Gastroesophageal sphincter (tissue), 3 donors: ENCODE measurements at regions not wholly inside any gene's neighbourhood (a gene's known extent, or its start where the extent isn't known, plus 50 kb on each side); places are given as distances from the start of the nearest gene placed in this dataset.

Experiments used
- EP300 ChIP-seq: sonication (generic); formaldehyde crosslinking; IDR thresholded peaks from one replicate; pipeline ENCODE4 v1.6.1; 2017; ENCODE audit warnings: antibody characterized with exemption, mild to moderate bottlenecking
- POLR2A ChIP-seq, 2 donors: fragments of 450-650 bp; IDR thresholded peaks; one replicate each; pipeline ENCODE4 v1.6.1; 2017; ENCODE audit warnings: antibody characterized with exemption in 2 of 2, mild to moderate bottlenecking in 2 of 2, moderate library complexity in 1 of 2
- POLR2AphosphoS5 ChIP-seq: sonication (generic); formaldehyde crosslinking; IDR thresholded peaks from one replicate; pipeline ENCODE4 v1.6.1; 2017; ENCODE audit warnings: antibody characterized with exemption
- TF ChIP-seq, protein P1 (sequence below), 4 experiments: fragments of 200-600 bp in 2 of 4; fragments of 450-650 bp in 2 of 4; sonication (generic) in 1 of 4; IDR thresholded peaks; one replicate each; pipeline ENCODE4 v1.5.1; 2017 to 2019; ENCODE audit warnings: antibody characterized with exemption in 4 of 4, mild to moderate bottlenecking in 2 of 4, moderate library complexity in 2 of 4

DNA sequence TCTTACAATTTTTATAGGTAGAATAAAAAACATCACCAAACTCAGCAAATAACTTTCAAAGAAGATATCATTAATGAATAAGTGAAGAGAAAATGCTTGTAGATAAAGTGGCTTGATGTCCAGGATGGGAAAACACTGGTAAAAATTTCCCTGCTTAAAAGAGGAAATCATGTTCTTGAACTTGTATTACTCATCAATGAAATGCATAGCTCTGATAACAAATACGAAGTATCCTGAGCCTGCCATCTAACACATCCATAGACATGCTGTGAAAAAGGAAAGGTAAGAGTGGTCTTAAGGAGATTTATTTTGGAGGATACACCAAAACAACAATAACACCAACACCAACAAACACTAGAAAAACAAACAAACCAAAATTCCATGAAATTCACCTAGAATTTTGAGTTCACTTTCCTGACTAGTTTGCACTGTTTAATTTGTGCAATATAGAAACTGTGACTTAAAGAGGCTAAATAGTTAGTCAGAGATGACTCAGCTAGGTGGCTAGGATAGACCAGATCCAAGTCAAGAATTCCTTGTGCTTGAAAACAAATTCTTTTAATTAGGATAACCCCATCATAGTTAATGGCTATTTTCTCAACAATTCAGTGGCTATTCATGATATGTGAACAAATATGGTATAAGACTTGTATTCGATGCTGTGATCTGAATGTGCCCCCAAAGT is 179.8 kb upstream of the KCNK2 start:
- TF ChIP-seq, protein P1, sequence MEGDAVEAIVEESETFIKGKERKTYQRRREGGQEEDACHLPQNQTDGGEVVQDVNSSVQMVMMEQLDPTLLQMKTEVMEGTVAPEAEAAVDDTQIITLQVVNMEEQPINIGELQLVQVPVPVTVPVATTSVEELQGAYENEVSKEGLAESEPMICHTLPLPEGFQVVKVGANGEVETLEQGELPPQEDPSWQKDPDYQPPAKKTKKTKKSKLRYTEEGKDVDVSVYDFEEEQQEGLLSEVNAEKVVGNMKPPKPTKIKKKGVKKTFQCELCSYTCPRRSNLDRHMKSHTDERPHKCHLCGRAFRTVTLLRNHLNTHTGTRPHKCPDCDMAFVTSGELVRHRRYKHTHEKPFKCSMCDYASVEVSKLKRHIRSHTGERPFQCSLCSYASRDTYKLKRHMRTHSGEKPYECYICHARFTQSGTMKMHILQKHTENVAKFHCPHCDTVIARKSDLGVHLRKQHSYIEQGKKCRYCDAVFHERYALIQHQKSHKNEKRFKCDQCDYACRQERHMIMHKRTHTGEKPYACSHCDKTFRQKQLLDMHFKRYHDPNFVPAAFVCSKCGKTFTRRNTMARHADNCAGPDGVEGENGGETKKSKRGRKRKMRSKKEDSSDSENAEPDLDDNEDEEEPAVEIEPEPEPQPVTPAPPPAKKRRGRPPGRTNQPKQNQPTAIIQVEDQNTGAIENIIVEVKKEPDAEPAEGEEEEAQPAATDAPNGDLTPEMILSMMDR (IDR thresholded peaks at IDR 0.05), result no peak
- TF ChIP-seq POLR2A (IDR thresholded peaks at IDR 0.05) (no peak), POLR2AphosphoS5 (no peak), EP300 (no peak)
